ENCODE measurements at regions not wholly inside any gene's neighbourhood (a gene's known extent, or its start where the extent isn't known, plus 50 kb on each side); places are given as distances from the start of the nearest gene placed in this dataset.

DNA sequence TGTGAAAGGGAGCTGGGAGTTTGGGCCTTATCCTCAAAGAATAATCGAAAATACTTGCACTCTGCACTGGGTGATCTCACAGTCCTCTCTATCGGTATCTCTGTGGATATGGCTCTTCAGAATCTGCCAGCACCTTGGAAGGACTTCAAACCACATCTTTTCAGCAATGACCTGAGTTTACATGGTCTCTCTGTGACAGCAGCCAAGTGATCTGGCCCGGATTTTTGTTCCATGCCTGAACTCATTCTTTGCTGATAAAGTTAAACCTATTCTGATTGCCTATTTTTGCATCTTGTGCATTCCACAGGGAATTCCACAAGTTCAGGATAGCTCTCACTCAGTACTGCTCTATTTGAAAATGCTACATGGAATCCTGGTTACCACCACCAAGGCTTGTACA lies 98.9 kb downstream of the HDGFL1 start:
- TF ChIP-seq, protein P1, sequence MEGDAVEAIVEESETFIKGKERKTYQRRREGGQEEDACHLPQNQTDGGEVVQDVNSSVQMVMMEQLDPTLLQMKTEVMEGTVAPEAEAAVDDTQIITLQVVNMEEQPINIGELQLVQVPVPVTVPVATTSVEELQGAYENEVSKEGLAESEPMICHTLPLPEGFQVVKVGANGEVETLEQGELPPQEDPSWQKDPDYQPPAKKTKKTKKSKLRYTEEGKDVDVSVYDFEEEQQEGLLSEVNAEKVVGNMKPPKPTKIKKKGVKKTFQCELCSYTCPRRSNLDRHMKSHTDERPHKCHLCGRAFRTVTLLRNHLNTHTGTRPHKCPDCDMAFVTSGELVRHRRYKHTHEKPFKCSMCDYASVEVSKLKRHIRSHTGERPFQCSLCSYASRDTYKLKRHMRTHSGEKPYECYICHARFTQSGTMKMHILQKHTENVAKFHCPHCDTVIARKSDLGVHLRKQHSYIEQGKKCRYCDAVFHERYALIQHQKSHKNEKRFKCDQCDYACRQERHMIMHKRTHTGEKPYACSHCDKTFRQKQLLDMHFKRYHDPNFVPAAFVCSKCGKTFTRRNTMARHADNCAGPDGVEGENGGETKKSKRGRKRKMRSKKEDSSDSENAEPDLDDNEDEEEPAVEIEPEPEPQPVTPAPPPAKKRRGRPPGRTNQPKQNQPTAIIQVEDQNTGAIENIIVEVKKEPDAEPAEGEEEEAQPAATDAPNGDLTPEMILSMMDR (IDR thresholded peaks at IDR 0.05) = no peak
- no peak for TF ChIP-seq POLR2A (IDR thresholded peaks at IDR 0.05)
